ENCODE measurements at regions not wholly inside any gene's neighbourhood (a gene's known extent, or its start where the extent isn't known, plus 50 kb on each side); places are given as distances from the start of the nearest gene placed in this dataset.
"Not testable (repeated sequence)": the region's sequence is repeated elsewhere in the genome, so short reads cannot be mapped to it uniquely, and the experiment has no call there.

GRCh38 chr5:102628441-102629175 is 126.5 kb upstream of the PAM start:
- no peaks in the 10 kb centered on the region for H3K36me3 ChIP-seq
- peaks cover 0 to 8% (median 3%) of the 10 kb centered on the region in 8 donors for H3K9me3 ChIP-seq
- 24 to 48% (median 44%) methylated on average over 3 of the region's 3 CpGs for WGBS, 5 donors
- H3K27ac ChIP-seq, result no peak overlapping the region
- intact Hi-C loops (cut with DNase I; ENCODE audit: low total_unique reads), result no loop called here
- no peak overlapping the region for H3K4me3 ChIP-seq
- no peaks in the 10 kb centered on the region for H3K27me3 ChIP-seq (replicated peaks in 1 of 7)
- DNase-seq, result no peak
- H3K4me1 ChIP-seq, result no peaks in the 10 kb centered on the region
- TF ChIP-seq CTCF (IDR thresholded peaks at IDR 0.05 in 8 of 11, conservative IDR thresholded peaks at IDR 0.05 in 3 of 11) (no peak), POLR2A (IDR thresholded peaks at IDR 0.05) (no peak), POLR2AphosphoS5 (IDR thresholded peaks at IDR 0.05) (no peak)

GRCh38 chr5:102629827-102630605 is 125.1 kb upstream of the PAM start:
- Histone ChIP-seq H3K27me3 (replicated peaks in 1 of 7) (no peaks in the 10 kb centered on the region), H3K4me1 (no peaks in the 10 kb centered on the region), H3K27ac (no peak overlapping the region), H3K36me3 (no peaks in the 10 kb centered on the region), H3K4me3 (no peak overlapping the region), H3K9me3 (peaks cover 0 to 14% (median 6%) of the 10 kb centered on the region in 8 donors)
- 77 to 85% (median 84%) methylated on average over 4 of the region's 4 CpGs for WGBS, 5 donors
- no peak for TF ChIP-seq POLR2A (IDR thresholded peaks at IDR 0.05)
- TF ChIP-seq POLR2AphosphoS5 (IDR thresholded peaks at IDR 0.05), result no peak
- DNase-seq, result no peak
- intact Hi-C loops (cut with DNase I; ENCODE audit: low total_unique reads), result no loop called here

GRCh38 chr5:102635399-102635798 is 119.7 kb upstream of the PAM start:
- H3K36me3 ChIP-seq; H3K27me3 ChIP-seq (replicated peaks in 1 of 7); DNase-seq; H3K27ac ChIP-seq; H3K4me1 ChIP-seq; H3K4me3 ChIP-seq; intact Hi-C loops (cut with DNase I; ENCODE audit: low total_unique reads): not testable (repeated sequence)
- peaks cover 0 to 14% (median 6%) of the 10 kb centered on the region in 8 donors for H3K9me3 ChIP-seq
- 86 to 100% (median 92%) methylated on average over 1 of the region's 1 CpG for WGBS, 5 donors

- peaks cover 0 to 27% (median 8%) of the 10 kb centered on the region in 8 donors for H3K9me3 ChIP-seq
- intact Hi-C loops (cut with DNase I; ENCODE audit: low total_unique reads), result no loop called here
- 79 to 93% (median 84%) methylated on average over 3 of the region's 3 CpGs for WGBS, 5 donors
These were observed 116.8 kb upstream of the PAM start for GRCh38 chr5:102638316-102638715.

More at GRCh38 chr5:102638316-102638715, 116.8 kb upstream of the PAM start:
- no peaks in the 10 kb centered on the region for H3K4me1 ChIP-seq
- H3K36me3 ChIP-seq, result no peaks in the 10 kb centered on the region
- no peak for DNase-seq
- H3K27ac ChIP-seq, result no peak overlapping the region
- H3K27me3 ChIP-seq (replicated peaks in 1 of 7), result no peaks in the 10 kb centered on the region
- no peak overlapping the region for H3K4me3 ChIP-seq
- TF ChIP-seq CTCF (IDR thresholded peaks at IDR 0.05 in 8 of 11, conservative IDR thresholded peaks at IDR 0.05 in 3 of 11) (no peak), POLR2AphosphoS5 (IDR thresholded peaks at IDR 0.05) (no peak), POLR2A (IDR thresholded peaks at IDR 0.05) (no peak)
